ENCODE measurements at regions not wholly inside any gene's neighbourhood (a gene's known extent, or its start where the extent isn't known, plus 50 kb on each side); places are given as distances from the start of the nearest gene placed in this dataset.

DNA sequence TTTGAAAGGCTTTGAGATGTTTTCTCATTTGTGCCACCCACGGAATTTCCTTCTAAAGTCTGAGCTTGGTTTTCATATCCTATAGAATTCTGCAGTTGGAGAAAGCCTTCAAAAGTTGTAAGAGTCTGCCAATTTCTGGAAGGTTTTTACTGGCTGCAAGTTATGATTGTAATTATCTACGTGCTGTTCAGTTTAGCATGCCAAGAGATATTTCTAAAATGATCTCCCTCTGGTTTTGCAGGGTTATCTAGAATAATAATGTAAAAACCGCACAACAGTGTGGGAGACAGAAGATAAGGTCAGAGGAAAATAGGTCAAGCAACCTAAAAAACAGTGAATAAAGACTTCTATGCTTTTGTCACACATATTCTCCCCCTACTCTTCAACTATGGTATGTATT is 69.3 kb downstream of the MTERF1 start:
- CTCF ChIA-PET = no interaction called here

DNA sequence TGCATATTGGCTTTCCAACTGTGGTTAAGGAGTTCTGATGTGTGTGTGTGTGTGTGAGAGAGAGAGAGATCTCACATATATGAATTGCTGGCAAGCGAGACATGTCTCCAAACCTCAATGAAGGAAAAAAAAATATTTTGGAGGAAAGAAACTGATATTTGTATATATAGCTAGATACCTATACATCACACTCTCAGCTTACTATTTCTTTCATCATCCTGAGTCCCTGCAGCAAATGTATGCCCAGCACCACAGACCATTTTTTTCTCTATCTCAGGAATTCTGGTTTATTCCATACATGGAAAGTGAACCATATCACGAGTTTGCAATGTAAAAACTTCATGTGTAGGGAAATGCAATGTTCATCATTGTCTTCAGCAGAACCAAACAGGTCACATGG is 68.9 kb downstream of the MTERF1 start:
- ChIA-PET CTCF (no interaction called here), POLR2A (no interaction called here)

More for the DNA sequence above, 69.3 kb downstream of the MTERF1 start:
- POLR2A ChIA-PET = no interaction called here

DNA sequence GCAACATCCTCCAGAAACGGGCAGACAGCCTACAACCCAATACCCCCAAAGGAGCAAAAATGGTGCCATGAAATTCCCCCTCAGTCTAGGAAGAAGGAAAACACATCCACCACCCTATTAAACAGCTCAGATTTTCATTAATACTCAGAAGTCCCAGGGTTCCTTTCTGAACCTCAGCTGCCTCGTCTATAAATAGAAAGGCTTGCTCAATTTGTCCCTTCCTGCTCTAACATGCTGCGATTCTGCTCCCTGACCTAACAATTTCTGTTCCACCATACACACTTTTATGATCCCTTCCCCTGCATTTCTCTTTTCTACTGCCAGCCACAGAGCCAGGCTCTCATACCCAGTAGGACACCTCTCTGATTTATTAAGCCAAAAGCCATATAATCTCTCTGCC is 68.1 kb downstream of the MTERF1 start:
- ChIA-PET CTCF (no interaction called here), POLR2A (no interaction called here)

DNA sequence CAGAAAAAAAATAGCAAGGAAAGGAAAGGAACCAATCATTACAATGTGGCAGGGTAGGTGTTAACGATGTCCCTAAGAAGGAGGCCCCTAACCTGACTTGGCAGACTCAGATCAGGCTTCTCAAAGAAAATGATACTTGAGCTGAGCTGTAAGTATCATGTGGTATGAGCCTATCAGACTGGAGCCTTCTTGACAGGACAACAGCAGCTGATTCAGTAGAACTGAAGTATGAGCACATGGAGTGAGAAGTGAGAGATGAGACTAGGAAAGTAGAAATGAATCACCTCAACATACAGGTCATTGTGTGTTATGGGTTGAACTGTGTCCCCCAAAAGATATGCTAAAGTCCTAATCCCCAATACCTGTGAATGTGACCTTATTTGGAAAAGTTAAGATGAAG is 66.3 kb downstream of the MTERF1 start:
- ChIA-PET POLR2A (no interaction called here), CTCF (no interaction called here)
